Activated naive CD4-positive, alpha-beta T cell treated with anti-CD3 and anti-CD28 coated beads for 36 hours (primary cell): ENCODE measurements at regions not wholly inside any gene's neighbourhood (a gene's known extent, or its start where the extent isn't known, plus 50 kb on each side); places are given as distances from the start of the nearest gene placed in this dataset.

Experiments
- CTCF ChIA-PET: fragments of 350-600 bp; sonication (Branson Sonifier 250); formaldehyde crosslinking; loops from one replicate; lab custom pipeline; 2021; ENCODE audit warnings: antibody characterized with exemption; lab: Charles Lee
- DNase-seq: peaks from one replicate; pipeline ENCODE4 v3.0.0-alpha.2; 2020
- H3K27ac Mint-ChIP-seq: one replicate; pipeline ENCODE4 v1.8.0; 2021; ENCODE audit warnings: mild to moderate bottlenecking, mixed read lengths
- H3K27me3 Mint-ChIP-seq: one replicate; pipeline ENCODE4 v1.8.0; 2021; ENCODE audit warnings: low read depth, mixed read lengths
- H3K36me3 Mint-ChIP-seq: one replicate; pipeline ENCODE4 v1.8.0; 2021; ENCODE audit warnings: low read depth, mixed read lengths
- H3K4me1 Mint-ChIP-seq: one replicate; pipeline ENCODE4 v1.8.0; 2021; ENCODE audit warnings: low read depth, mixed read lengths
- H3K4me3 Mint-ChIP-seq: one replicate; pipeline ENCODE4 v1.8.0; 2021; ENCODE audit warnings: mild to moderate bottlenecking, moderate library complexity, mixed read lengths
- H3K9me3 Mint-ChIP-seq: one replicate; pipeline ENCODE4 v1.8.0; 2021; ENCODE audit warnings: mixed read lengths
- intact Hi-C: fragments of 100-400 bp; cut with micrococcal nuclease; formaldehyde crosslinking; loops from one replicate; pipeline ENCODE4 v1.15.1; 2023

GRCh38 chr6:137349856-137350830 lies 131.0 kb upstream of the IFNGR1 start:
- CTCF ChIA-PET, result interaction anchor here (0.8 to 1.6 kb wide), 5 partner anchors 12 to 241 kb away, joined by 3 to 6 read pairs (median 3); no protein-coding TSS in a partner anchor
- intact Hi-C loops, result loop anchor here (10.0 kb wide), 2 partner anchors 145 to 755 kb away; partner anchors contain the start of genes OLIG3 and PERP
- H3K27me3 Mint-ChIP-seq, result no peaks in the 10 kb centered on the region
- peaks cover 15% of the 10 kb centered on the region for H3K4me1 Mint-ChIP-seq
- no peak overlapping the region for H3K4me3 Mint-ChIP-seq
- no peak for DNase-seq
- H3K27ac Mint-ChIP-seq, result no peak overlapping the region
- H3K36me3 Mint-ChIP-seq, result no peaks in the 10 kb centered on the region
- H3K9me3 Mint-ChIP-seq, result no peaks in the 10 kb centered on the region

DNA sequence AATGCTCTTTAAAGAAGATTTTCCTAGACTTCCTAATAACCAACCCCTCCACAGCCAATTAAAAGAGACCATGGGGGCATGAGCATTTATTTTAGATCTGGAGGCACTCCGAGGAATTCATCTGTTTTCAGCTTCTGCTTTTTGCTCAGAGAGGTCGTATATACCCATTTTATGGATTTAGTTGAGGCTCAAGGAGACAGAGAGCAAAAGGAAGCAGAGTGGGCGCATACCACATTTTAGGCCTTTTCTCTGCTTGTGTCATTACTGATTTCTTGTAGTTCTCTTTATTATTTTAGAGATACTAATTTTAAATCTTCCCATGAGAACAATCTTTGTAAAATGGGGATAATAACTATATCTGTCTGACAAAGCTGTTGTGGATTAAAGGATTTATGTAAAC lies 129.6 kb upstream of the IFNGR1 start:
- Mint-ChIP-seq H3K27ac (no peak overlapping the region), H3K27me3 (no peaks in the 10 kb centered on the region), H3K4me3 (no peak overlapping the region), H3K36me3 (no peaks in the 10 kb centered on the region), H3K9me3 (no peaks in the 10 kb centered on the region), H3K4me1 (peaks cover 13% of the 10 kb centered on the region)
- DNase-seq, result no peak
- CTCF ChIA-PET, result interaction anchor here (0.8 to 1.6 kb wide), 2 partner anchors 38 to 67 kb away, joined by 3 to 6 read pairs; no protein-coding TSS in a partner anchor
- intact Hi-C loops, result loop anchor here (10.0 kb wide), 2 partner anchors 146 to 756 kb away; partner anchors contain the start of genes OLIG3 and PERP

DNA sequence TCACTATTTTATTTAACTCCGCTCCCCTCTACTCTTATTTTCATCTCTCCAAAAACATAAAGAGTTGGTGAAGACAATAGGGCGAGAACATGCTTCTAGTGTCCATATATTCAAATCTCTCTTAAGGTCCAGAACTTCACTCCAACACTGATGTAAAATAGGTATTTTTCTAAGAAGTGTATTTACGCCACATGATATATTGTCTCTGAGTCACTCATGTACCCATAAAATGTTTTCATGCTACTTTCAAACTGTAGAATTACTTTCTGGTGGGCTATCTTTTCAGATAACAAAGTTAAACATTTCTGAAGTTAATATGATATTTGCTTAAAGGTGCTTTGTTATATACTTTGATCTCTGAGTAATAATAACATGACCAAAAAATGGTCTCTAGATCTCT lies 124.1 kb upstream of the IFNGR1 start:
- no peak for DNase-seq
- intact Hi-C loops, result loop anchor here (2.0 to 10.0 kb wide), 3 partner anchors 20 to 762 kb away; partner anchors contain the start of genes OLIG3 and PERP
- H3K27me3 Mint-ChIP-seq, result no peaks in the 10 kb centered on the region
- H3K4me1 Mint-ChIP-seq, result peaks cover 7% of the 10 kb centered on the region
- no peaks in the 10 kb centered on the region for H3K9me3 Mint-ChIP-seq
- peak overlapping the region; percentile 74 for H3K4me3 Mint-ChIP-seq
- H3K36me3 Mint-ChIP-seq, result no peaks in the 10 kb centered on the region
- no peak overlapping the region for H3K27ac Mint-ChIP-seq
- CTCF ChIA-PET, result interaction anchor here (0.6 to 2.2 kb wide), 4 partner anchors 20 to 298 kb away, joined by 3 to 7 read pairs (median 4); no protein-coding TSS in a partner anchor

DNA sequence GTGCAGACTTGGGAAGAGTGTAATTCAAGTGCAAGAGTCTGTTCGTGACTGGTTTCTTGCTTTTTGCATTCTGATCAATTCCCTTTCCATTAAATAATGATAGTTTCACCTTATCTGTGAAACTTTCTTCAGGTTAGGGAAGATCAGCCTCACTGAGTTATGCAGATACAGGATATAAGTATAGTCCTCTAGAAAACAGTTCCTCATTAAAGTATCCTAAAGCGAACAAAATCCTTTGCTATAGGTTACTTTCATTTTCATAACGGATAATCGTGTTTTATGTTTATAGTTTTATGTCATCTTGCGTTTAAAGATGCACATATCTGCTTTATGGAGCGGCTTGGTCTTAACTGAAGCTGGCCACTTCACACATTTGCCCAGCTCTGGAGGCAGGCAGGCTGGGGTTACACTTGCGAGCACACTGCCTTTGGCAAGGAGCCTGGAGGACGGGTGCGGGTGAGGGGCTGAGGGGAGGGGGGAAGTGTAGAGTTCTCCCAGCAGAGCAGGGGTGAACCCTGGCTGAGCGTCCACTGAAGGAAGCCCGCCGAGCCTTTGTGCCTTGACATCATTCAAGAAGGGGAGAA lies 123.5 kb upstream of the IFNGR1 start:
- CTCF ChIA-PET, result interaction anchor here (0.6 to 2.2 kb wide), 10 partner anchors 21 to 299 kb away, joined by 3 to 22 read pairs (median 4); no protein-coding TSS in a partner anchor
- intact Hi-C loops, result loop anchor here (1.0 to 10.0 kb wide), 7 partner anchors 20 to 762 kb away; partner anchors contain the start of genes OLIG3 and PERP
- H3K9me3 Mint-ChIP-seq, result no peaks in the 10 kb centered on the region
- H3K27me3 Mint-ChIP-seq, result no peaks in the 10 kb centered on the region
- no peaks in the 10 kb centered on the region for H3K36me3 Mint-ChIP-seq
- no peak for DNase-seq
- peaks cover 7% of the 10 kb centered on the region for H3K4me1 Mint-ChIP-seq
- H3K27ac Mint-ChIP-seq, result no peak overlapping the region
- H3K4me3 Mint-ChIP-seq, result peak overlapping the region; percentile 74

- peak; percentile 69 for DNase-seq
- H3K36me3 Mint-ChIP-seq, result no peaks in the 10 kb centered on the region
- intact Hi-C loops, result loop anchor here (1.0 to 10.0 kb wide), 7 partner anchors 21 to 763 kb away; partner anchors contain the start of genes OLIG3 and PERP
Observed at GRCh38 chr6:137341681-137342195, 122.6 kb upstream of the IFNGR1 start.

GRCh38 chr6:137339929-137340559 lies 120.9 kb upstream of the IFNGR1 start:
- Mint-ChIP-seq H3K4me3 (no peak overlapping the region), H3K27ac (no peak overlapping the region)
- CTCF ChIA-PET, result interaction anchor here (1.0 to 1.4 kb wide), 5 partner anchors 21 to 249 kb away, joined by 3 to 5 read pairs (median 3); no protein-coding TSS in a partner anchor

More at GRCh38 chr6:137341681-137342195, 122.6 kb upstream of the IFNGR1 start:
- no peaks in the 10 kb centered on the region for H3K9me3 Mint-ChIP-seq
- no peaks in the 10 kb centered on the region for H3K27me3 Mint-ChIP-seq
- CTCF ChIA-PET, result interaction anchor here (1.1 to 2.0 kb wide), 6 partner anchors 21 to 247 kb away, joined by 3 to 22 read pairs (median 4); no protein-coding TSS in a partner anchor
- H3K4me1 Mint-ChIP-seq, result peaks cover 7% of the 10 kb centered on the region
- no peak overlapping the region for H3K27ac Mint-ChIP-seq
- H3K4me3 Mint-ChIP-seq, result peak overlapping the region; percentile 12

GRCh38 chr6:137334884-137335283 lies 115.7 kb upstream of the IFNGR1 start:
- intact Hi-C loops, result no loop called here
- Mint-ChIP-seq H3K4me1 (no peaks in the 10 kb centered on the region), H3K27me3 (no peaks in the 10 kb centered on the region), H3K36me3 (no peaks in the 10 kb centered on the region), H3K9me3 (no peaks in the 10 kb centered on the region), H3K27ac (no peak overlapping the region), H3K4me3 (no peak overlapping the region)
- CTCF ChIA-PET, result no interaction called here
- no peak for DNase-seq

More at GRCh38 chr6:137339929-137340559, 120.9 kb upstream of the IFNGR1 start:
- no peak for DNase-seq
- Mint-ChIP-seq H3K27me3 (no peaks in the 10 kb centered on the region), H3K4me1 (peaks cover 7% of the 10 kb centered on the region), H3K9me3 (no peaks in the 10 kb centered on the region), H3K36me3 (no peaks in the 10 kb centered on the region)
- intact Hi-C loops, result loop anchor here (10.0 kb wide), 2 partner anchors 155 to 765 kb away; partner anchors contain the start of genes OLIG3 and PERP

DNA sequence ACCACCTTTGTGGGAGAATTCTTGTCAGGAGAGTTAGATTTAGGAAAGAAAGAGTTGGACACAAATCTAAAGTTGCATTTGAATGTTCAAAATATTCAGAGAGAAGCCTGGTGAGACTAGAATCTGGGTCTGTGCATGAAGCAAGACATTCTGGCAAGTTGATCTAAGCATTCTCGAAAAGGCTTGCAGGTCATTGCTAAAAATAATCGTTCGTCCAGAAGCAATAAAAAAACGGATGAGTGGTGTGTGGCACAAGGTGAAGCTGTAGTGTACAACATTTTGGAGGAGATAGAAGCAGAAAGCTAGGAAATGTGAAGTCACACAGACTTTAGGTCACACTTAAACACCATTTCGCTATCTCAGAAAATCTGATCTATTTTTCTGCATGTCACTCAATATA lies 114.9 kb upstream of the IFNGR1 start:
- CTCF ChIA-PET, result interaction anchor here (0.9 kb wide), 1 partner anchor 37 kb away, joined by 3 read pairs; no protein-coding TSS in a partner anchor
- Mint-ChIP-seq H3K4me1 (no peaks in the 10 kb centered on the region), H3K36me3 (no peaks in the 10 kb centered on the region), H3K4me3 (no peak overlapping the region), H3K27ac (no peak overlapping the region), H3K27me3 (no peaks in the 10 kb centered on the region), H3K9me3 (no peaks in the 10 kb centered on the region)
- DNase-seq, result no peak
- intact Hi-C loops, result no loop called here

DNA sequence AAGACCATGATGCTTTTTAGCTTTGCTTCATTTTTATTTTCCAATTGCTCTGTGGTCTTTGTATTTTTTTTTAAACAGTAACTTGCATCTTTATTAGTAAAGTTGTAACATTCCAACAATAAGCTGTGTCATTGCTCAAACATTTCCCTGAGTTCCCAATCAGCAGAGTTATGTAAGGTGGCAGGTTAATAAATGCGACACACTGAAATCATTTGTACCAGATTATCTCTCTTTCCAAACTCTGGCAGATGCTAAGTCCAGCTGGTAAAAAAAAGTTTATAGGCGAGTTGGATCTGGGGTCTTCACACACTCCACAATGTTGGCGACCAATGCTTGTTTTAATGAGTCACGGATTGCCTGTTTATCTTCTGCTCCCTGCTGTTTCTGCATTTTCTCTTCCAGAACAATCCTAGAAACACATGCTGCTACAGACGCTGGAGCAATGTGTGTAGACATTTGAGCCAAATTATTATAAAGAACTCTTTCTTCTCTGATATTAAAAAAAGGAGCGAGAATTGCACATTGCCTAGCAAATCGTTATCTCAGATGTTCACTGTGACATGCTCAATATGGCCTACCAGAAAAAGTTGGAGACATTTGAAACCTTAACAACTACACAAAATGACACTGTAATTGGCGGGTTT lies 113.6 kb upstream of the IFNGR1 start:
- no peaks in the 10 kb centered on the region for H3K36me3 Mint-ChIP-seq
- intact Hi-C loops, result no loop called here
- H3K4me1 Mint-ChIP-seq, result no peaks in the 10 kb centered on the region
- CTCF ChIA-PET, result no interaction called here
- no peaks in the 10 kb centered on the region for H3K9me3 Mint-ChIP-seq
- H3K4me3 Mint-ChIP-seq, result no peak overlapping the region
- H3K27ac Mint-ChIP-seq, result no peak overlapping the region
- no peaks in the 10 kb centered on the region for H3K27me3 Mint-ChIP-seq
- no peak for DNase-seq

DNA sequence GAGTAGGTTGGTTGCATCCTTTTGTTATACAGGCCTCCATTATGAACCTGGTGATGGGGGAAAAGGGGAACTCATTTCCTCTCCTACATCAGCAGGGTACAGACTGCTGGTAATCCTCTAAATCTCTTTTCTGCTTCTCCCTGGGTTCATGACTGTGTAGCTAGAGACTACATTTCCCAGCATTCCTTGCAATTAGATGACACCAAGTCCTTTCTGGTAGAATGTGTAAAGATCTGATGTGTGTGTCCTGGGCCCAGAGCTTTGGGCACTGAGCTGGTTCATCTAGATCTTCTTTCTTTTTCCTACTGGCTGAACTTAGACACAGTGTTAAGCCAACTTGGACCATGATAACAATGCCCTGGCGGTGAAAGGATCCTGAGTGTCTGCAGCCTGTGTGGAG lies 104.7 kb upstream of the IFNGR1 start:
- no peak overlapping the region for H3K4me3 Mint-ChIP-seq
- intact Hi-C loops, result no loop called here
- no peaks in the 10 kb centered on the region for H3K36me3 Mint-ChIP-seq
- no peaks in the 10 kb centered on the region for H3K27me3 Mint-ChIP-seq
- H3K27ac Mint-ChIP-seq, result no peak overlapping the region
- CTCF ChIA-PET, result no interaction called here
- H3K4me1 Mint-ChIP-seq, result no peaks in the 10 kb centered on the region
- H3K9me3 Mint-ChIP-seq, result no peaks in the 10 kb centered on the region
- no peak for DNase-seq

DNA sequence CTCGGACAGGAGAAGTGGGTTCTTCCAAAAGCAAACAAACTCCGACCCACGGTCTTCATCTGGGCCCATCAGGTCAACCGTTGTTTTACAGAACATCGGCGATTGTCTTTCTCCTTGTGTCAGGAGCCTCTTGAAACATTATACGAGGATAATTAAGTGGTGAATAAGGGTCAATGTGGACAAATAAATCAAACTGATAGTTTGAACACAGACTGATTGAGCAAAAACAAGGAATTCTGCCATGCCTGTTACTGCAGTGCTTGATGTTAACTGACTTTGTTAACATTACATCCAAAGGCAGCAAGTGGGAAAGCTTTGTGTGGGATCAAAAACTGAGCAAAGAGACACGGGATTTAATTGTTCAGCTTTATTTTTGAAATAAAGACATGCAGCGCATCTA lies 101.1 kb upstream of the IFNGR1 start:
- no peak overlapping the region for H3K4me3 Mint-ChIP-seq
- no peaks in the 10 kb centered on the region for H3K9me3 Mint-ChIP-seq
- no peak for DNase-seq
- CTCF ChIA-PET, result interaction anchor here (0.6 to 1.1 kb wide), 4 partner anchors 32 to 257 kb away, joined by 3 to 4 read pairs (median 3); no protein-coding TSS in a partner anchor
- H3K4me1 Mint-ChIP-seq, result no peaks in the 10 kb centered on the region
- no peak overlapping the region for H3K27ac Mint-ChIP-seq
- intact Hi-C loops, result no loop called here
- no peaks in the 10 kb centered on the region for H3K36me3 Mint-ChIP-seq
- no peaks in the 10 kb centered on the region for H3K27me3 Mint-ChIP-seq
